ENCODE measurements at regions not wholly inside any gene's neighbourhood (a gene's known extent, or its start where the extent isn't known, plus 50 kb on each side); places are given as distances from the start of the nearest gene placed in this dataset.

DNA sequence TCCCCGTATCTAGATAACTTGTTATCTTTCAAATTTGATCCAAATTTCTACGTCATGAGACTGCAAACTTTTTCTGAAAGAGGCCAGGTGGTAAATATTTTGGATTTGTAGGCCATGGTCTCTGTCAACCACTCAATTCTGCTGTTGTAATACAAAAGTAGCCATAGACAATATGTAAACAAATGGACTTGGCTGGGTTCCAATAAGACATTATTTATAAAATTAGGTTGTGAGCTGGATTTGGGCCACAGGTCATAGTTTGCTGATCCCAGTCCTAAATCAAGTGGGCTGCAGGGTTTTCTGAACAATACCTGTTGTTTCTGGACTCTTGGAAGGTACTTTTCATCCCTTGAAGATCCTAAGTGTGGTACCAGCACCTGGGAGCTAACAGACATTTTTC is 1178.0 kb downstream of the SORCS1 start:
- H3K4me3 Mint-ChIP-seq = no peak overlapping the region
- no peak overlapping the region for H3K27ac Mint-ChIP-seq
- no peaks in the 10 kb centered on the region for H3K36me3 Mint-ChIP-seq (ENCODE audit: low read depth)
- no peaks in the 10 kb centered on the region for H3K4me1 Mint-ChIP-seq (ENCODE audit: low read depth)
- no peaks in the 10 kb centered on the region for H3K27me3 Mint-ChIP-seq (ENCODE audit: low read depth)
- H3K9me3 Mint-ChIP-seq = no peaks in the 10 kb centered on the region

DNA sequence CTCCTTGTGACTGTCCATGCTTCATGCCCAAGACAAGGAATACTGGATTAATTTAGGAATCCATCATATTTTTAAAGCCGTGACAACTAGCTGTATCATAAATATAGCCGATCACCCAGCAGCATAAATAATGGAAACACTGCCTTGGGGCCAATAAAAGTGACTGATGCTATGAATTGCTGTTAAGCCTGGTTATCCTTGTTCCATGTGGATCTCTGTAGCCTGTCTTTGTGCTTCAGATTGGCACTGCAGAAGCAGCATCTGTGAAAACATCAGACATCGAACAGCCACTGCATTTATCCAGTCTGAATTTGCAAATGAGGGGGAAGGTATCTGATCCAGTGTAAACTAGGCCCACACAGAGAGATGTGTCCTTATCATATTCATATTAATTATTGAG is 1181.8 kb downstream of the SORCS1 start:
- H3K4me3 Mint-ChIP-seq = no peak overlapping the region
- H3K9me3 Mint-ChIP-seq = no peaks in the 10 kb centered on the region
- H3K27ac Mint-ChIP-seq = no peak overlapping the region
- no peaks in the 10 kb centered on the region for H3K4me1 Mint-ChIP-seq (ENCODE audit: low read depth)
- no peaks in the 10 kb centered on the region for H3K36me3 Mint-ChIP-seq (ENCODE audit: low read depth)
- H3K27me3 Mint-ChIP-seq (ENCODE audit: low read depth) = no peaks in the 10 kb centered on the region

DNA sequence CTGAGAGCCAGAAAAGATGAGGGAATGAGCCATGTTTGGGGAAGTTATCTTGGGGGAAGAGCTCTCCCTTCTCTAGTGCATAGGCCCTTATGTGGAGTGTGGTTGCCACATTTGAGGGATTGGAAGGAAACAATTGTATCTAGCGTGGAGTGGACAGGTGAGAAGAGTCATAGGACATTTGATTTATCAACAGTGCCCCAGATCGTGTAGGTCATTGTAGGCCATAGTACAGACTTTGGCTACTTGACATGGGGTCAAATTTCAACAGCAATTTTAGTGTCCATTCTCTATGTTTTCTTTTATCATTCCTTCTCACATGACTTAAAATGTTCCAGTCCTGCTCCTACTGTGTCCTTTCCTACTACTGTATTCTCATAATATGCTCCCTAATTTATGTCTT is 1182.8 kb downstream of the SORCS1 start:
- H3K27me3 Mint-ChIP-seq (ENCODE audit: low read depth) = no peaks in the 10 kb centered on the region
- no peaks in the 10 kb centered on the region for H3K9me3 Mint-ChIP-seq
- no peaks in the 10 kb centered on the region for H3K36me3 Mint-ChIP-seq (ENCODE audit: low read depth)
- H3K4me3 Mint-ChIP-seq = no peak overlapping the region
- no peaks in the 10 kb centered on the region for H3K4me1 Mint-ChIP-seq (ENCODE audit: low read depth)
- no peak overlapping the region for H3K27ac Mint-ChIP-seq

DNA sequence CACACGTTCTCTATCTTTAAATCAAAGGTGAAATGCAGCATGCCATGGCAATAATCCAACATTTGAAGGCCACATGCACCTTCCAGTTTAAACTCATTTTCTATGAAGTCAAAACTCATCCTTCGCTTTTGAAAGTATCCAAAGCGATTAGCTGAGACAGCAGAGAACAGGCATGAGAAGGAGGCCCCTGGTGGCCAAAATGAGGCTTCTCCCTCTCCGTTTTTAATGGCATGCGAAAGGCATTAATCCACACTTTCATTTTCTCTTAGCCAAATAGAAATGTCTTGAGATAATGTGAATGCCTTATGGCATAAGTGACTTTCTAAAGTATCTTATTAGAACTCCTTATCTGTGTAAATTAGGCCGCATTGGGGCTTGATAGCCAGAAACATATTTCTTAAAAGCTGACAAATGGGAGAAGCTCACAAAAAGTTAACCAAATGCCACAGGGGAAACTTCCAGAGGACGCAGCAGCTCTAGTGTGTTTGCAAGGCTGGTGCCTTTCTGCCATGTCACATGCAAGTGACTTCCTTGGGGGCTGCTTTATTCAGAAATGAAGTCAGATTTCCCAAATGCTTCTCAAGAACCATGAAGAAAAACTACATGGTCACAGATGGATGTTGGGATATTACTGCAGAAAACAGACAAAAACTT is 1189.6 kb downstream of the SORCS1 start:
- H3K27ac Mint-ChIP-seq = no peak overlapping the region
- no peaks in the 10 kb centered on the region for H3K9me3 Mint-ChIP-seq
- no peaks in the 10 kb centered on the region for H3K36me3 Mint-ChIP-seq (ENCODE audit: low read depth)
- H3K4me1 Mint-ChIP-seq (ENCODE audit: low read depth) = no peaks in the 10 kb centered on the region
- no peaks in the 10 kb centered on the region for H3K27me3 Mint-ChIP-seq (ENCODE audit: low read depth)
- H3K4me3 Mint-ChIP-seq = no peak overlapping the region

DNA sequence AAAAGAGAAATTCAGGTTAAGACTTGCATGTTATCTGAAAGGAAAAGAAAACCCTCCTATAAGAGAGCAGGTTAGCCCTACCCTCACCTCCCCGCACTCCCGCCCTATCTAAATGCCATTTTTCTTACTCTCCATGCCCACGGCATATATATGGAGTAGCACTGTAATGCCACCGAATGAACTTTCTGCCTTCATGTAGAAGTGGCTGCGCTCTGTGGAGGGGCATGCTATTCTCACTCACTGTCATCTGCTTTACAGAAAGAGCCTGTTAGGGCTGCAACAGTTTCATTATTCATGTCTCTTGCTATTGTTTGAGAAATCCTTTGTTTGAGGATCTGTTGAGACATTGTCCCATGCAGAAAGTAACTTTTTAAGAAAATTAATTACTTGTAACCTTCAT is 1190.6 kb downstream of the SORCS1 start:
- Mint-ChIP-seq H3K9me3 (no peaks in the 10 kb centered on the region), H3K27ac (no peak overlapping the region), H3K4me1 (ENCODE audit: low read depth) (no peaks in the 10 kb centered on the region), H3K4me3 (no peak overlapping the region), H3K36me3 (ENCODE audit: low read depth) (no peaks in the 10 kb centered on the region), H3K27me3 (ENCODE audit: low read depth) (no peaks in the 10 kb centered on the region)

DNA sequence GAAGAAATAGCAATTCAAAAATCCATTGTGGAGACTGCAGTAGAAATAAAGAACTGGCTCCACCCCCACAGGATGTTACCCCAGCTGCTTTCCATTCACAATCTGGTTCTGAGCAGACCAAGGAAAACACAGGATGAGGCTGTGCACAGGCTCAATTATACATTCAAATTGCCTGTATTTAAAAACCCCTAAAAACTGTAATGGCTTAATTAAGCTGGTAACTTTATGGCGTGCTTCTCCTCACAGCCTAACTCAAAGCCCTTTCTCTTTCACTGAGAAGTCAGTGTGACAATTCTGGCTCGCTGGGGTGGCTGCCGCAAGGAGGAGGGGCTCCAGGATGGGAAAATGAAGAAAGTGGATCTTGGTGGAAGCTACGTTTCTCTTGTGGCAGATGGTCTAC is 1191.1 kb downstream of the SORCS1 start:
- no peak overlapping the region for H3K27ac Mint-ChIP-seq
- no peaks in the 10 kb centered on the region for H3K9me3 Mint-ChIP-seq
- no peaks in the 10 kb centered on the region for H3K4me1 Mint-ChIP-seq (ENCODE audit: low read depth)
- H3K36me3 Mint-ChIP-seq (ENCODE audit: low read depth) = no peaks in the 10 kb centered on the region
- no peaks in the 10 kb centered on the region for H3K27me3 Mint-ChIP-seq (ENCODE audit: low read depth)
- no peak overlapping the region for H3K4me3 Mint-ChIP-seq

DNA sequence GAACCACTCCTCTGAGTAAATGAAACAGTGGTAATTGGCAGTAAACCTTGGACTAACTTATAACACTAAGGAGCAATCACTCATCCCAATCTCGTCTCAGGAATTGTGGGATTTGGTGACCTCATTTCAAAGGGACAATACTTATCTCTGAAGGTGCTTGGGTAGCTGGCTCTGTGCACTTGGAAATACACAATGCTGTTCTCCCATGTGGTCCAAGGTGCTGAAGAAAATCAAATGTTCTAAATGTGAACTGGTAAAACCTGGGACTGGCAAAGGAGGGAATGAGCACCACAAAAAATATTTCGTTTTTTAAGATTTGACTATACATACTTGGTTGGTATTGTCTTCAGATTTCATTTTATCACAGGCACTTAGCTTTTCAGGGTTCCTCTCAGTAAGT is 1193.0 kb downstream of the SORCS1 start:
- Mint-ChIP-seq H3K27ac (no peak overlapping the region), H3K4me3 (no peak overlapping the region), H3K27me3 (ENCODE audit: low read depth) (no peaks in the 10 kb centered on the region), H3K9me3 (no peaks in the 10 kb centered on the region), H3K36me3 (ENCODE audit: low read depth) (no peaks in the 10 kb centered on the region), H3K4me1 (ENCODE audit: low read depth) (no peaks in the 10 kb centered on the region)

DNA sequence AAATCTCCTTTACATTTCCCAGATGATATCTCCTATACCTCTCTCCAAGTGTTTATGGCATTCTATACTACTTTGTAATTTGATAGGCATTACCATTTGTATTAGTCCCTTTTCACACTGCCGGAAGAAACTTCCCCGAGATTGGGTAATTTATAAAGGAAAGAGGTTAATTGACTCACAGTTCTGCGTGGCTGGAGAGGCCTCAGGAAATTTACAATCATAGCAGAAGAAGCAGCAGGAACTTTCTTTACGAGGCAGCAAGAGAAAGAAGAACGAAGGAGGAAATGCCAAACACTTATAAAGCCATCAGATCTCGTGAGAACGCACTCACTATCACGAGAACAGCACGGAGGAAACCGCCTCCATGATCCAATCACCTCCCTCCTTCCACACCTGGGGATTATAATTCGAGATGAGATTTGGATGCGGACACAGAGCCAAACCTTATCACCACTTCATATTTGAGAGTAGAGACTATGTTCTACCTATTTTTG is 1194.6 kb downstream of the SORCS1 start:
- Mint-ChIP-seq H3K4me1 (ENCODE audit: low read depth) (no peaks in the 10 kb centered on the region), H3K27ac (no peak overlapping the region), H3K36me3 (ENCODE audit: low read depth) (no peaks in the 10 kb centered on the region), H3K4me3 (no peak overlapping the region), H3K27me3 (ENCODE audit: low read depth) (no peaks in the 10 kb centered on the region), H3K9me3 (no peaks in the 10 kb centered on the region)

DNA sequence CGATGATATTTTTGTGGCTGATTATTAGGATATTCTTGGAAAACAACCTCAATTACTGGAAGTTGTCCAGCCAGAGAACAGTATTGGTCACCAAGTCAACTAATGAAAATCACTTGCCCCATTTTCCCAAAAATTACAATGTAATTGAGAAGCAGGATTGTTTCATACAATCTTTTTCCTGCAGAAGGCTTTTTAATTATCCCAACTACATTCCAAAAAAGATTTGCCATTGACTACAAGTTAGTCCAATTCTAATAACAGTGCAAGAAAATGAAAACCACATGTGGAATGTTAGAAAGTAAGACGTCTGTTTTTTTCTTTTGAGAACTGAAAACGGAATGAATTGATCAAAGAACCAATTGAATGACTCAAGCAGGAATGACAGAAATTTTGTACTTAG is 1195.8 kb downstream of the SORCS1 start:
- Mint-ChIP-seq H3K9me3 (no peaks in the 10 kb centered on the region), H3K36me3 (ENCODE audit: low read depth) (no peaks in the 10 kb centered on the region), H3K4me3 (no peak overlapping the region), H3K27ac (no peak overlapping the region), H3K27me3 (ENCODE audit: low read depth) (peaks cover 5% of the 10 kb centered on the region), H3K4me1 (ENCODE audit: low read depth) (no peaks in the 10 kb centered on the region)

DNA sequence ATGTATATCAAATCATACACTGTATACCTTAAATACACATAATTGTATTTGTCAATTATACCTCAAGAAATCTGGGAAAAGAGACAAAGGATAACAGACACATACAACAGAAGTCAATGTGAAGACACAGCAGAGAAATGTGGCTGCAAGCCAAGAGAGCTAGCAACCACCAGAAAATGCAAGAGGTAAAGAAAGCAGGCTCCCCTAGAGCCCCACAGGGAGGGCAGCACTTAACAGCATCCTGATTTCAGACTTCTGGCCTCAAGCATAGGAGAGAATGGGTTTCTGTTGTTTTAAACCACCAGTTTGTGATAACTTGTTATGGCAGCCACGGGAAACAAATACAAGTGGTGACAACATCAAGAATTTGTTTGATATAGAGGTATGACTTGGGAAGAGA is 1197.2 kb downstream of the SORCS1 start:
- no peak overlapping the region for H3K4me3 Mint-ChIP-seq
- H3K9me3 Mint-ChIP-seq = no peaks in the 10 kb centered on the region
- no peak overlapping the region for H3K27ac Mint-ChIP-seq
- no peaks in the 10 kb centered on the region for H3K36me3 Mint-ChIP-seq (ENCODE audit: low read depth)
- H3K27me3 Mint-ChIP-seq (ENCODE audit: low read depth) = peaks cover 5% of the 10 kb centered on the region
- H3K4me1 Mint-ChIP-seq (ENCODE audit: low read depth) = no peaks in the 10 kb centered on the region

DNA sequence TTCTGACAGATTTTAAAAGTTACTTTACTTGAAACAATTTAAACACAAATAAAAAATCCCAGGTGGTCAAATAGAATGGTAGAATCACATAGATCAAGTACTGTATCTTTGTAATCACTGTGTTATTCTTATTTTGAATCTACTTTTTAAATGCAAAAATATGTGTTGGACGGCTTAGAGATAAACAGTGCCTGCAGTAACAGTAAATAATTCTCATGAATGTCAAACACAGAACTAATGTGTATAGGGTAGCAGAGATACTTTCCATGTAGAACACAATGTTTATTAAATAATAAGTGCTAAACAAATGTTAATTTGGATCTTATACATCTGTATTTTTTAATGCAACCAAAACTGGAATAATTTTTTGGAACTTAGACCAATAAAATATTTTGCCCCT is 1199.4 kb downstream of the SORCS1 start:
- Mint-ChIP-seq H3K36me3 (ENCODE audit: low read depth) (no peaks in the 10 kb centered on the region), H3K27me3 (ENCODE audit: low read depth) (peaks cover 5% of the 10 kb centered on the region), H3K4me1 (ENCODE audit: low read depth) (no peaks in the 10 kb centered on the region), H3K9me3 (no peaks in the 10 kb centered on the region), H3K4me3 (no peak overlapping the region), H3K27ac (no peak overlapping the region)

DNA sequence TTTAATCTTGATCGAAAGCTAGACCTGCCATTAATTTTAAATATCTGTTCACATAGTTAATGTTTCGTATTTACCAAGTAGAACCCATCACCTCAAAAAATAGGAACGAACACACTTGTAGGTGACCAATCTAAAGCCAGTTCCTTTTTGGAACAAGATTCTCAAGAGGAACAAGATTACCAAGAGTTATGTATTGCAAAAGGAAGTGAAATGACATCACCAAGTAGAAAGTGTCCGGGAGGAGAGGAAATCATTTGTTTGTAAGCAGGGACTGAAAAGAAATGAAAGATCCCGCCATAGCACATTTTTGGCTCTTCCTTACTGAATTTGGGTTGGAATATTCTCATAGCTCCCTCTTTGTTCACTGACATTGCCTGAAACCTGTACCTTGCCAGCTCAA is 1200.5 kb downstream of the SORCS1 start:
- no peaks in the 10 kb centered on the region for H3K36me3 Mint-ChIP-seq (ENCODE audit: low read depth)
- H3K9me3 Mint-ChIP-seq = no peaks in the 10 kb centered on the region
- no peak overlapping the region for H3K4me3 Mint-ChIP-seq
- H3K27ac Mint-ChIP-seq = no peak overlapping the region
- peaks cover 5% of the 10 kb centered on the region for H3K27me3 Mint-ChIP-seq (ENCODE audit: low read depth)
- H3K4me1 Mint-ChIP-seq (ENCODE audit: low read depth) = no peaks in the 10 kb centered on the region

DNA sequence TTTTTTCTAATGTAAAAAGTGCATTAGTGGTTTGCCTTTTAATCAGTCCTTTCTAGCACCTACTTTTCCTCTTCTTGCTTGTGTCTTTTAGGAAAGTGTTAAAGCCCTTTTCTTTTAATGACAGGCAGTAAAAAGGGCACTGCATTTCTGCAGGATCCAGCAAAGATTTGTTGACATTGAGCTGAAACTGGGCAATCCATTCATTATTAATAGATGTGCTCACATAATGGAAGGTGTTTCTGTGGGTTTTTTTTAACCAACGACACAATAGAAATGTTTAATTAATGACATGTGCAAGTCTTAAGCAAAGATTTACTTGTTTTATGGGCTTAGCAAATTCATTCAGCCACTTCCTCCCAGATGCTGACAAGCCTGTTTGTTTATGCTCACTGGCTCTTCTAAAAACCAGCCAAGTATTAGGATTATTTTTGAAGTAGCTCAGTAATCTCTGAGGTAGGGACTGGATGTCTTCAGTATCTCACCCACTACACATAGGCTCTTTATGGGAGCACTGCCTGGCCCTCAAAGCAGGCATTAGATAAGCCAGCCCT is 1201.1 kb downstream of the SORCS1 start:
- H3K27me3 Mint-ChIP-seq (ENCODE audit: low read depth) = peaks cover 5% of the 10 kb centered on the region
- H3K36me3 Mint-ChIP-seq (ENCODE audit: low read depth) = no peaks in the 10 kb centered on the region
- no peak overlapping the region for H3K27ac Mint-ChIP-seq
- H3K9me3 Mint-ChIP-seq = no peaks in the 10 kb centered on the region
- no peak overlapping the region for H3K4me3 Mint-ChIP-seq
- no peaks in the 10 kb centered on the region for H3K4me1 Mint-ChIP-seq (ENCODE audit: low read depth)

DNA sequence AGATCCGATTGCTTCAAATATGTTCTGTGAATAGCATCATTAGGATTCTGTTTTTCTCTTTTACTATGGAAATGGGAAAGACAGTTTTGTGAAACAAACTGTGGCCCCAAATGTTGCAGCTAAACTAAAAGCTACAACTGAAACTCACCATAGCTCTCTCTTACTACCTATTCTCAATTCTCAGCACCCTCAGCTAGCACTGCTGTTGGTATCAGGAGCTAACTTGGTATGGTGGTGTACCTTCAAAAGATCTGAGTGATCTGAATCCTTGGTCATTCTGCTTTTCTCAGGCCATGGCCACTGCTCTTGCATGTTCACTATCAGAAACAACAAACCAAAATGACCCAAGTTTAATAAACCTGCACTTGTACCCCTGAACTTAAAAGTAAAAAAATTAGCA is 1208.0 kb downstream of the SORCS1 start:
- Mint-ChIP-seq H3K36me3 (ENCODE audit: low read depth) (no peaks in the 10 kb centered on the region), H3K4me3 (no peak overlapping the region), H3K27ac (no peak overlapping the region), H3K27me3 (ENCODE audit: low read depth) (no peaks in the 10 kb centered on the region), H3K9me3 (no peaks in the 10 kb centered on the region), H3K4me1 (ENCODE audit: low read depth) (no peaks in the 10 kb centered on the region)

DNA sequence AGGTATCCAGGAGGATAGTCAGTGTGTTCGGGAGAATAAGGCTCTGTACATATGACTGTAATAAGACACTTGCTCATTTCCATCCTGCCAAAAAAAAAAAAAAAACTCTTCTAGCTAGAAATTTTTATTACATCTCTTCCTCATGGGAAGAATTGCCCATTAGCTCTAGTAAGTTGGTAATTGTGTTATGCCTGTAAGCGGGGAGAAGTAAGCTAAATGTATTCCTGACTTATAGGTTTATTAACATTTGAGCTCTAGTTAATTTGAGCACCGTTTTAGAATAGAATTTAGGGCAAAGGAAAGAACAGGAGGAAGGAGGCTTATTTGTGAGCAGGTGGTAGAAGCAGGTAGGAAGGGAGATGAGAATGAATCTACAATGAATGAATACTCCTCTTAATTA is 1210.6 kb downstream of the SORCS1 start:
- Mint-ChIP-seq H3K9me3 (no peaks in the 10 kb centered on the region), H3K27ac (no peak overlapping the region), H3K27me3 (ENCODE audit: low read depth) (no peaks in the 10 kb centered on the region), H3K36me3 (ENCODE audit: low read depth) (no peaks in the 10 kb centered on the region), H3K4me1 (ENCODE audit: low read depth) (no peaks in the 10 kb centered on the region), H3K4me3 (no peak overlapping the region)

DNA sequence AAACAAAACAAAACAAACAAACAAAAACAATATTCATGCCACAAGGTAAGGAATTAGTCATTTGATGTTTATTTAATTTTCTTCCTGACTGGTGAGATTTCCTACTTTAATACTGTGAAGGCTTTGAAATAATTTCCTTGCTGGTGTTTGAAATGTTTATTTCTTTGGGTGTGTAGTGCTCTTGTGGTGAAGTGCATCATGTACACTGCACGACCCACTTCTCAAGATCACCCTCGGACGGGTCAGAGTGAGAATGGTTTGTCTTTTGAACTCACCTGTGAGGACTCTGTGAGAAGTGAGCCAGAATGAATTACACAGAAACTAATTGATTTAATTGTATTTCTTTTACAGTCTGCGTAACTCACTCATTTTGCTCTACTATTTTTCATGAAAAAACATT is 1211.5 kb downstream of the SORCS1 start:
- no peak overlapping the region for H3K27ac Mint-ChIP-seq
- H3K9me3 Mint-ChIP-seq = no peaks in the 10 kb centered on the region
- no peaks in the 10 kb centered on the region for H3K4me1 Mint-ChIP-seq (ENCODE audit: low read depth)
- no peak overlapping the region for H3K4me3 Mint-ChIP-seq
- no peaks in the 10 kb centered on the region for H3K27me3 Mint-ChIP-seq (ENCODE audit: low read depth)
- no peaks in the 10 kb centered on the region for H3K36me3 Mint-ChIP-seq (ENCODE audit: low read depth)
